GM23338 (cell line): ENCODE measurements at regions not wholly inside any gene's neighbourhood (a gene's known extent, or its start where the extent isn't known, plus 50 kb on each side); places are given as distances from the start of the nearest gene placed in this dataset.

Experiments used
- CREB1 ChIP-seq: fragments of 250-450 bp; sonication (Bioruptor Pico); IDR thresholded peaks from 2 replicates; pipeline ENCODE4 v1.5.0; 2020; ENCODE audit warnings: low read depth, mild to moderate bottlenecking, moderate library complexity
- EZH2 ChIP-seq: fragments of 200-600 bp; sonication (generic); IDR thresholded peaks from one replicate; pipeline ENCODE4 v1.8.0; 2017; ENCODE audit warnings: antibody characterized with exemption, mild to moderate bottlenecking, low read depth; ENCODE audit not compliant: unreplicated experiment
- EZH2phosphoT487 ChIP-seq: fragments of 200-600 bp; sonication (generic); IDR thresholded peaks from one replicate; pipeline ENCODE4 v1.8.1; 2018; ENCODE audit warnings: antibody characterized with exemption; ENCODE audit not compliant: unreplicated experiment
- JUNB ChIP-seq: IDR thresholded peaks from one replicate; pipeline ENCODE4 v1.6.1; 2016; ENCODE audit warnings: antibody characterized with exemption; ENCODE audit not compliant: unreplicated experiment
- NANOG ChIP-seq: IDR thresholded peaks from 2 replicates; pipeline ENCODE4 v1.6.1; 2016; ENCODE audit warnings: antibody characterized with exemption, borderline replicate concordance
- POLR2AphosphoS5 ChIP-seq: IDR thresholded peaks from 2 replicates; pipeline ENCODE4 v1.6.1; 2016; ENCODE audit warnings: antibody characterized with exemption, low read depth
- ZNF114 ChIP-seq: fragments of 250-450 bp; sonication (Bioruptor Pico); IDR thresholded peaks from 2 replicates; pipeline ENCODE4 v1.5.0; 2020; ENCODE audit warnings: mild to moderate bottlenecking, moderate library complexity
- ZNF331 ChIP-seq: fragments of 250-450 bp; sonication (Bioruptor Pico); IDR thresholded peaks from 2 replicates; pipeline ENCODE4 v1.5.0; 2020; ENCODE audit warnings: low read depth, mild to moderate bottlenecking, moderate library complexity
- TF ChIP-seq, protein P1 (sequence below), 2 experiments: fragments of 200-600 bp in 1 of 2; sonication (generic) in 1 of 2; conservative IDR thresholded peaks; 2 replicates each; pipeline versions ENCODE4 v1.5.1 to v1.6.1; 2016 to 2017; ENCODE audit warnings: antibody characterized with exemption in 2 of 2, low read depth in 2 of 2, mild to moderate bottlenecking in 2 of 2, moderate library complexity in 1 of 2
- TF ChIP-seq, protein P2 (sequence below): IDR thresholded peaks from one replicate; pipeline ENCODE4 v1.6.1; 2018; ENCODE audit warnings: antibody characterized with exemption; ENCODE audit not compliant: unreplicated experiment
- TF ChIP-seq, protein P3 (sequence below): IDR thresholded peaks from 2 replicates; pipeline ENCODE4 v1.6.1; 2016; ENCODE audit warnings: antibody characterized with exemption

DNA sequence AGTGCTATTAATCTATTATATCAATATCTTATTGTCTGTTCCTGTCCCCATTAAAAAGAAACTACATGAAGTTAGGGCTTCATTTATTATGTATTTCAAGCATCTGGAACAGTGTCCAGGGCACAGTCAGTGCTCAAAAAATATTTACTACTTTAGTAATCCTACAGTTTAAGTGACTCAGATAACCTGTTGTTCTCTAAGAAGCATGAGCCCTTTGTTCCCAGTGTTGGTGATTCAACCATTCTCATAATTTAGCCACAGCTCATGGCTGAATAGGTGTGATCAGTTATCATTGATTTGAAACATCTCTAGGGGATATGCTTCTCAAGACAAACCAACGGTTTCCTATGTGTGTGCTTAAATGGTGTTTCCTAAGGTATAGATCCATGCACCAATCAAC, 292.7 kb downstream of the TMEM167A start:
- TF ChIP-seq, protein P1, sequence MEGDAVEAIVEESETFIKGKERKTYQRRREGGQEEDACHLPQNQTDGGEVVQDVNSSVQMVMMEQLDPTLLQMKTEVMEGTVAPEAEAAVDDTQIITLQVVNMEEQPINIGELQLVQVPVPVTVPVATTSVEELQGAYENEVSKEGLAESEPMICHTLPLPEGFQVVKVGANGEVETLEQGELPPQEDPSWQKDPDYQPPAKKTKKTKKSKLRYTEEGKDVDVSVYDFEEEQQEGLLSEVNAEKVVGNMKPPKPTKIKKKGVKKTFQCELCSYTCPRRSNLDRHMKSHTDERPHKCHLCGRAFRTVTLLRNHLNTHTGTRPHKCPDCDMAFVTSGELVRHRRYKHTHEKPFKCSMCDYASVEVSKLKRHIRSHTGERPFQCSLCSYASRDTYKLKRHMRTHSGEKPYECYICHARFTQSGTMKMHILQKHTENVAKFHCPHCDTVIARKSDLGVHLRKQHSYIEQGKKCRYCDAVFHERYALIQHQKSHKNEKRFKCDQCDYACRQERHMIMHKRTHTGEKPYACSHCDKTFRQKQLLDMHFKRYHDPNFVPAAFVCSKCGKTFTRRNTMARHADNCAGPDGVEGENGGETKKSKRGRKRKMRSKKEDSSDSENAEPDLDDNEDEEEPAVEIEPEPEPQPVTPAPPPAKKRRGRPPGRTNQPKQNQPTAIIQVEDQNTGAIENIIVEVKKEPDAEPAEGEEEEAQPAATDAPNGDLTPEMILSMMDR (conservative IDR thresholded peaks at IDR 0.05; ENCODE audit: low read depth in 2 of 2): no peak
- no peak for TF ChIP-seq EZH2
- TF ChIP-seq, protein P2, sequence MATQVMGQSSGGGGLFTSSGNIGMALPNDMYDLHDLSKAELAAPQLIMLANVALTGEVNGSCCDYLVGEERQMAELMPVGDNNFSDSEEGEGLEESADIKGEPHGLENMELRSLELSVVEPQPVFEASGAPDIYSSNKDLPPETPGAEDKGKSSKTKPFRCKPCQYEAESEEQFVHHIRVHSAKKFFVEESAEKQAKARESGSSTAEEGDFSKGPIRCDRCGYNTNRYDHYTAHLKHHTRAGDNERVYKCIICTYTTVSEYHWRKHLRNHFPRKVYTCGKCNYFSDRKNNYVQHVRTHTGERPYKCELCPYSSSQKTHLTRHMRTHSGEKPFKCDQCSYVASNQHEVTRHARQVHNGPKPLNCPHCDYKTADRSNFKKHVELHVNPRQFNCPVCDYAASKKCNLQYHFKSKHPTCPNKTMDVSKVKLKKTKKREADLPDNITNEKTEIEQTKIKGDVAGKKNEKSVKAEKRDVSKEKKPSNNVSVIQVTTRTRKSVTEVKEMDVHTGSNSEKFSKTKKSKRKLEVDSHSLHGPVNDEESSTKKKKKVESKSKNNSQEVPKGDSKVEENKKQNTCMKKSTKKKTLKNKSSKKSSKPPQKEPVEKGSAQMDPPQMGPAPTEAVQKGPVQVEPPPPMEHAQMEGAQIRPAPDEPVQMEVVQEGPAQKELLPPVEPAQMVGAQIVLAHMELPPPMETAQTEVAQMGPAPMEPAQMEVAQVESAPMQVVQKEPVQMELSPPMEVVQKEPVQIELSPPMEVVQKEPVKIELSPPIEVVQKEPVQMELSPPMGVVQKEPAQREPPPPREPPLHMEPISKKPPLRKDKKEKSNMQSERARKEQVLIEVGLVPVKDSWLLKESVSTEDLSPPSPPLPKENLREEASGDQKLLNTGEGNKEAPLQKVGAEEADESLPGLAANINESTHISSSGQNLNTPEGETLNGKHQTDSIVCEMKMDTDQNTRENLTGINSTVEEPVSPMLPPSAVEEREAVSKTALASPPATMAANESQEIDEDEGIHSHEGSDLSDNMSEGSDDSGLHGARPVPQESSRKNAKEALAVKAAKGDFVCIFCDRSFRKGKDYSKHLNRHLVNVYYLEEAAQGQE: no peak
- TF ChIP-seq CREB1 (CRISPR knock-in tag): no peak
- no peak for TF ChIP-seq POLR2AphosphoS5
- TF ChIP-seq ZNF331 (CRISPR knock-in tag): no peak
- no peak for TF ChIP-seq EZH2phosphoT487
- TF ChIP-seq, protein P3, sequence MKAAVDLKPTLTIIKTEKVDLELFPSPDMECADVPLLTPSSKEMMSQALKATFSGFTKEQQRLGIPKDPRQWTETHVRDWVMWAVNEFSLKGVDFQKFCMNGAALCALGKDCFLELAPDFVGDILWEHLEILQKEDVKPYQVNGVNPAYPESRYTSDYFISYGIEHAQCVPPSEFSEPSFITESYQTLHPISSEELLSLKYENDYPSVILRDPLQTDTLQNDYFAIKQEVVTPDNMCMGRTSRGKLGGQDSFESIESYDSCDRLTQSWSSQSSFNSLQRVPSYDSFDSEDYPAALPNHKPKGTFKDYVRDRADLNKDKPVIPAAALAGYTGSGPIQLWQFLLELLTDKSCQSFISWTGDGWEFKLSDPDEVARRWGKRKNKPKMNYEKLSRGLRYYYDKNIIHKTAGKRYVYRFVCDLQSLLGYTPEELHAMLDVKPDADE: no peak
- no peak for TF ChIP-seq NANOG
- TF ChIP-seq JUNB: no peak
- TF ChIP-seq ZNF114 (CRISPR knock-in tag): no peak
